Left lung (tissue), 4 donors: ENCODE measurements at regions not wholly inside any gene's neighbourhood (a gene's known extent, or its start where the extent isn't known, plus 50 kb on each side); places are given as distances from the start of the nearest gene placed in this dataset.

Experiments
- ATAC-seq: fragments of 200-7000 bp; cut with Tn5 transposase; one replicate; pipeline ENCODE4 v1.9.1; 2020; ENCODE audit warnings: moderate library complexity
- DNase-seq, 4 donors: peaks; one replicate each; pipeline ENCODE4 v3.0.0-alpha.2; 2013 to 2020
- H3K27ac ChIP-seq, 2 donors: fragments of 200-600 bp; sonication (generic) in 1 of 2; one replicate each; pipeline versions ENCODE4 v1.5.0 to v1.8.0; 2020 to 2021
- H3K27me3 ChIP-seq, 2 donors: fragments of 200-600 bp; sonication (generic) in 1 of 2; one replicate each; pipeline versions ENCODE4 v1.5.0 to v1.8.0; 2020 to 2021
- H3K36me3 ChIP-seq, 2 donors: fragments of 200-600 bp; sonication (generic) in 1 of 2; one replicate each; pipeline versions ENCODE4 v1.5.0 to v1.8.0; 2020 to 2021
- H3K4me1 ChIP-seq, 2 donors: fragments of 200-600 bp; one replicate each; pipeline ENCODE4 v1.8.0; 2021
- H3K4me3 ChIP-seq, 2 donors: fragments of 200-600 bp; sonication (generic) in 1 of 2; one replicate each; pipeline versions ENCODE4 v1.5.0 to v1.8.0; 2020 to 2021; ENCODE audit warnings: mild to moderate bottlenecking in 1 of 2
- H3K9me3 ChIP-seq, 2 donors: fragments of 200-600 bp; sonication (generic) in 1 of 2; one replicate each; pipeline versions ENCODE4 v1.5.0 to v1.8.0; 2020 to 2021
- intact Hi-C, 2 donors: fragments of 100-400 bp; cut with DNase I; formaldehyde crosslinking; loops; one replicate each; pipeline versions ENCODE4 v1.11.2 to v1.14.2; 2022
- TF ChIP-seq, protein P1 (sequence below), 2 donors: fragments of 200-600 bp; sonication (generic) in 1 of 2; IDR thresholded peaks; one replicate each; pipeline versions ENCODE4 v1.5.0 to v1.8.0; 2021; ENCODE audit warnings: antibody characterized with exemption in 2 of 2
- donor health status: DM: no; HTN: yes; CAD: no.
- donor health status: DM: no; HTN: no; CAD: no.

DNA sequence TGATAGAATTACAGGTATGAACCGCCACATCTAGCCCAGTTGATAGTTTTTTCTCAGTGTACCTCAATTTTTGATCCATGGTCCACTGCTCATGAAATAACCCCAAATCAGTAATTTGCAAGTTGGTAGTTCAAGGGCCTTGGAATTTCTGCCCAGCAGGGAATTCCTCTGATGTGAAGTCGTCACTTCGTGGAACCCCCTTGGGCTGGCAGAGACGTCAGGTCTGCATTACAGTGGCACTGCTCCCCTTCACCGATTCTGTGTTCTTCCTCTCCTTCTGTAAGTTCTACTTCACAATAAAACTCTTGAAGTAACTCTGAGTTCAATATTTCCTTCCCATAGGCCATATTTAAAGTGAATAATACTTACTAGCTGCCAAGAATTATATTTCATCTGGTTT, 881.0 kb downstream of the OTOL1 start:
- no peaks in the 10 kb centered on the region for H3K36me3 ChIP-seq
- DNase-seq (no peak), ATAC-seq (no peak)
- no peaks in the 10 kb centered on the region for H3K4me1 ChIP-seq
- no peak overlapping the region for H3K4me3 ChIP-seq
- TF ChIP-seq, protein P1, sequence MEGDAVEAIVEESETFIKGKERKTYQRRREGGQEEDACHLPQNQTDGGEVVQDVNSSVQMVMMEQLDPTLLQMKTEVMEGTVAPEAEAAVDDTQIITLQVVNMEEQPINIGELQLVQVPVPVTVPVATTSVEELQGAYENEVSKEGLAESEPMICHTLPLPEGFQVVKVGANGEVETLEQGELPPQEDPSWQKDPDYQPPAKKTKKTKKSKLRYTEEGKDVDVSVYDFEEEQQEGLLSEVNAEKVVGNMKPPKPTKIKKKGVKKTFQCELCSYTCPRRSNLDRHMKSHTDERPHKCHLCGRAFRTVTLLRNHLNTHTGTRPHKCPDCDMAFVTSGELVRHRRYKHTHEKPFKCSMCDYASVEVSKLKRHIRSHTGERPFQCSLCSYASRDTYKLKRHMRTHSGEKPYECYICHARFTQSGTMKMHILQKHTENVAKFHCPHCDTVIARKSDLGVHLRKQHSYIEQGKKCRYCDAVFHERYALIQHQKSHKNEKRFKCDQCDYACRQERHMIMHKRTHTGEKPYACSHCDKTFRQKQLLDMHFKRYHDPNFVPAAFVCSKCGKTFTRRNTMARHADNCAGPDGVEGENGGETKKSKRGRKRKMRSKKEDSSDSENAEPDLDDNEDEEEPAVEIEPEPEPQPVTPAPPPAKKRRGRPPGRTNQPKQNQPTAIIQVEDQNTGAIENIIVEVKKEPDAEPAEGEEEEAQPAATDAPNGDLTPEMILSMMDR (IDR thresholded peaks at IDR 0.05), result no peak
- H3K27ac ChIP-seq, result no peak overlapping the region
- H3K9me3 ChIP-seq, result peaks cover 0 to 3% of the 10 kb centered on the region in 2 donors
- intact Hi-C loops, result no loop called here
- H3K27me3 ChIP-seq, result no peaks in the 10 kb centered on the region

DNA sequence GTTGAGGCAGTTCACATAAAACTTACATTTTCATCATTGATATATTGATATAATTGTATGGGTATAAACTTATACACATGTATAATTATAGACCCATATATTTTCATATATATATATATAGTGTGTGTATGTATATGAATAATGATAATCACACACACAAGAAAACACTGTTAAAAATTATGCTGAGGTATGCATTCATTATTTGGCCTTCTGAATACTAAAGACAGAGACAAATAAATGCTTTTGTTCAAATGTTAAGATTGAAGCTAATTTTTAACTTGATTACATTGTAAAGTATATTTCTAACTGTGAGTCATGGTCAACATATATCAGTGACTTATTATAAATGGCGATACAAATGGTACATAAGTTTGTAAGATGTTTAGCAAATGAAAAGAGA, 888.8 kb downstream of the OTOL1 start:
- intact Hi-C loops, result no loop called here
- no peaks in the 10 kb centered on the region for H3K36me3 ChIP-seq
- TF ChIP-seq, protein P1 (IDR thresholded peaks at IDR 0.05), result no peak
- no peak overlapping the region for H3K27ac ChIP-seq
- no peaks in the 10 kb centered on the region for H3K9me3 ChIP-seq
- H3K4me1 ChIP-seq, result no peaks in the 10 kb centered on the region
- no peaks in the 10 kb centered on the region for H3K27me3 ChIP-seq
- ATAC-seq, result no peak
- no peak for DNase-seq
- H3K4me3 ChIP-seq, result no peak overlapping the region

DNA sequence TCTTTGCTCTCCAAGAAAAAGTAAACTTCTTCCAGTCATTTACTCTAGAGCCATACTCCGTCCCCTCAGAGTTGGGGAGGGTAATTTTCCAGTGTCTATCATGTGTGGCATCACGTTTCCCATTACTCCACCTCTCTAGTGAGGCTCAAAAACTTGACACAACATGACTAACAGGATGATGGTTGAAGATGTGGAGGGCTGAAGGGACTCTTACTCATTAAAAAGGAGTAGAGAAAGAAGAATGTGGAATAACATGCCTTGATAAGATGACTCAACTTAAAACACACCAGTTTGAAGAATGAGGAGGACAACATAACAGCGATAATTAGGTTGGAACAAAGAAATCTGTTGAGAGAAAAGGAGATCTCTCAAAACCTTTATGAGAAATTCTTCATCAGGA, 894.3 kb downstream of the OTOL1 start:
- Histone ChIP-seq H3K27ac (no peak overlapping the region), H3K27me3 (no peaks in the 10 kb centered on the region), H3K4me1 (no peaks in the 10 kb centered on the region), H3K4me3 (no peak overlapping the region), H3K36me3 (no peaks in the 10 kb centered on the region), H3K9me3 (no peaks in the 10 kb centered on the region)
- DNase-seq (no peak), ATAC-seq (no peak)
- intact Hi-C loops, result no loop called here
- TF ChIP-seq, protein P1 (IDR thresholded peaks at IDR 0.05), result no peak

DNA sequence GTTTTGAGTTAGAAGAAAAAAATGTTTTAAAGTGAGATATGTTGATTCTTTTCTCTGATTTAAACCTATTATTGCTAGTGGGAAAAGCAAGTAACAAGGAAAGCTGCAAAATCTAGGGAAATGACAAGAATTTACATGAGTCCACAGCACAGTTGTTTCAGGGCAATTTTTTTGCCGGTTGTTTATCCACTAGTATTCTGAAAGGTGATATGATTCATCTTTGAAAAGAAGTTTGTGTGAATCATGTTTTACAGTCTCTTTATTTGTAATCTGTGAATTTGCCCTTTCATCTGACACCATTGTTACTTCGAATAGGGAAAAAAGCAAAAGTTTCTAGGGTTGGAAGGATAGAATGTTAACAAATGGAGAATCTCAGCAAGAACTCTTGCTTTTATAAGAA, 894.7 kb downstream of the OTOL1 start:
- Histone ChIP-seq H3K27me3 (no peaks in the 10 kb centered on the region), H3K36me3 (no peaks in the 10 kb centered on the region), H3K4me3 (no peak overlapping the region), H3K27ac (no peak overlapping the region), H3K9me3 (peaks cover 0 to under 1% of the 10 kb centered on the region in 2 donors), H3K4me1 (no peaks in the 10 kb centered on the region)
- DNase-seq (no peak), ATAC-seq (no peak)
- TF ChIP-seq, protein P1 (IDR thresholded peaks at IDR 0.05), result no peak
- intact Hi-C loops, result no loop called here

DNA sequence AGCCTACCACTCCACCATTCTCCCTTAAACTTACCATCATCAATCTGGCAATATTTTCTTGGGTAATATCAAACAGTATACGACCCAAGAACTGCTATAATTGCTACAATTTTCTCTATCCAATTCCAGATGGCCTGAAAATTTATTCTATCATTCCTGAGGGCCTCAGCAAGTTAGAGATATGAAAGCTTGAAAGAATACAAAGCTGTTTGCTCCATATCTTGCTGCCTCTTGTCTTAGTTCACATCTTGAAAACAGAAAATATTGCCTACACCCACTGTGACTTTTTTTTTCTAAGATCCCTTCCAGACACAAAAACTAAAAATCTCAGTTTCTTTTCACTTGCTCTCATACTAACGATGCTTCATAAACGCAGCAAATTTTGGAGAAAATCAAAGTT, 898.9 kb downstream of the OTOL1 start:
- TF ChIP-seq, protein P1 (IDR thresholded peaks at IDR 0.05), result no peak
- no peak for DNase-seq
- Histone ChIP-seq H3K27ac (no peak overlapping the region), H3K27me3 (no peaks in the 10 kb centered on the region), H3K4me1 (no peaks in the 10 kb centered on the region), H3K4me3 (no peak overlapping the region), H3K9me3 (peaks cover 0 to 10% of the 10 kb centered on the region in 2 donors), H3K36me3 (no peaks in the 10 kb centered on the region)
- no peak for ATAC-seq
- intact Hi-C loops, result no loop called here
